ENCODE measurements at regions not wholly inside any gene's neighbourhood (a gene's known extent, or its start where the extent isn't known, plus 50 kb on each side); places are given as distances from the start of the nearest gene placed in this dataset.

DNA sequence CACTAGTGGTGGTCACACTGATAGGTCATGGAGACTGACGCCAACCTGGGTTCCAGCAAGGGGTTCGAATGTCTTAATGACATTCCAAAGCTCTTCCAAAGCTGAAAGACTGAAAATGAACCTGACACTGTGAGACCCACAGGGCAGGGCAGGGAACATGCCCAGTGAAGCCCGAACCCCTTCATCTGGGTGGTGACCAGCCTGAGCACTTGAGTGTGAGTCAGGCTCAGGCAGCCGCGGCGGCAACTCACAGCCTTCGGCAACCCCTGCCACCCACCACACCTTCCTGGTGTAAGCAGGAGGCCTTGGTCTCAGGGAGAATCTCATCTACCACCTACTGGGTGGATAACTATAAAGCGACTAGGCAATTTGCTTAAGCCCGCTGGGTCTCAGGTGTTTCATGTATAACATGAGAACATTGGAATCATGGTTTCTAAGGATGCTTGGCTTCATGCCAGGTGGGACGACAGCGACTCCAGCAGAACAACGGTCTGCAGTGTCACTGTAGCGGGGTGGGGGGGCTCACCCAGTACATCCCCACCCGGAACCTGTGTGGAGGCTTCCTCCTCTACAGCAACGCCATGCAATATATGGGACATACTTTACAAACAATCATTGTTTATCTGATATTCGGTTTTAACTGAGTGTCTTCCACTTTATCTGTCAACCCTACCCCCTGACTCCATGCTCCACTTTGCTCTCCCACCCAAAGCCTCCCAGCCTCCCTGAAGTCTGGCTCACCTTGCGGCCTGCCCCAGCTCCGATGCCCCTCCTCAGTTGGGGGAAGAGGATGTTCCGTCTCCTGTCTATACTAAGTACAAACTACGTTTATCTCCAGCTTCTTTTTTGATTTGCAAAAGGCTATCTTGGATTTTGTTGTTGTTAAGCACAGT is 125.0 kb upstream of the MEF2A start:
- Histone ChIP-seq H3K36me3 (ENCODE audit: control insufficient read depth, insufficient read depth, low read length) (no peaks in the 10 kb centered on the region), H3K27me3 (ENCODE audit: control insufficient read depth, insufficient read depth, low read length) (no peaks in the 10 kb centered on the region), H3K4me3 (ENCODE audit: low read depth, low read length) (no peak overlapping the region)
- TF ChIP-seq CTCF (IDR thresholded peaks at IDR 0.05; ENCODE audit: insufficient read depth, low read depth, low read length) = no peak
- POLR2A ChIA-PET = interaction anchor here (0.7 kb wide), 1 partner anchor 1460 kb away, joined by 3 read pairs; no protein-coding TSS in a partner anchor
- CTCF ChIA-PET = interaction anchor here (0.6 to 3.0 kb wide), 5 partner anchors 12 to 910 kb away, joined by 3 to 13 read pairs (median 5); no protein-coding TSS in a partner anchor
- DNase-seq (ENCODE audit: low read depth) = no peak

DNA sequence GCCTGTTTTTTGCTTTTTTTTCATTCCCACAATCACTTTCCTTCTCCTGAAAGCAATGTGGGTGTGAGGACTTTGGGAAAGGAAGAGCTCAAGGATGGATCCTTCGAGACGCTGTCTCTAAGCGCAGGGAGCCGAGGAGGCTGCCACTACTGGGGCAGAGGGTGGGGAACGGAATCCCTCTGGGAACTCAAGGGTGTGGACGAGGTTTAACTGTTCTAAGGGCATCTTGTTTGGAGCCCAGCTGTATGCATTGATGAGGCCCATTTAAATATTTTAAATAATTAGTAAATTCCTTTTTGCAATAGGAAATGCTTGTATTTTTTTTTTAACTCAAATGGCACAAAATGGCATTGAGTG is 124.4 kb upstream of the MEF2A start:
- ChIA-PET POLR2A (interaction anchor here (0.7 kb wide), 1 partner anchor 1460 kb away, joined by 3 read pairs; no protein-coding TSS in a partner anchor), CTCF (interaction anchor here (0.6 to 3.0 kb wide), 5 partner anchors 13 to 909 kb away, joined by 3 to 13 read pairs (median 5); no protein-coding TSS in a partner anchor)
- H3K27me3 ChIP-seq (ENCODE audit: control insufficient read depth, insufficient read depth, low read length) = no peaks in the 10 kb centered on the region
- H3K4me3 ChIP-seq (ENCODE audit: low read depth, low read length) = no peak overlapping the region
- no peak for TF ChIP-seq CTCF (IDR thresholded peaks at IDR 0.05; ENCODE audit: insufficient read depth, low read depth, low read length)
- DNase-seq (ENCODE audit: low read depth) = no peak
- no peaks in the 10 kb centered on the region for H3K36me3 ChIP-seq (ENCODE audit: control insufficient read depth, insufficient read depth, low read length)

GRCh38 chr15:99441871-99442251 is 123.9 kb upstream of the MEF2A start:
- CTCF ChIA-PET = interaction anchor here (0.9 to 3.0 kb wide), 4 partner anchors 14 to 262 kb away, joined by 3 to 13 read pairs (median 4); no protein-coding TSS in a partner anchor
- H3K4me3 ChIP-seq (ENCODE audit: low read depth, low read length) = no peak overlapping the region

GRCh38 chr15:99442252-99442897 is 123.4 kb upstream of the MEF2A start:
- H3K36me3 ChIP-seq (ENCODE audit: control insufficient read depth, insufficient read depth, low read length) = no peaks in the 10 kb centered on the region
- ChIA-PET CTCF (interaction anchor here (0.9 to 3.0 kb wide), 4 partner anchors 14 to 262 kb away, joined by 3 to 13 read pairs (median 4); no protein-coding TSS in a partner anchor), POLR2A (no interaction called here)
- H3K27me3 ChIP-seq (ENCODE audit: control insufficient read depth, insufficient read depth, low read length) = no peaks in the 10 kb centered on the region
- peak; percentile 82 for DNase-seq (ENCODE audit: low read depth)
- TF ChIP-seq CTCF (IDR thresholded peaks at IDR 0.05; ENCODE audit: insufficient read depth, low read depth, low read length) = no peak
- no peak overlapping the region for H3K4me3 ChIP-seq (ENCODE audit: low read depth, low read length)

More at GRCh38 chr15:99441871-99442251, 123.9 kb upstream of the MEF2A start:
- H3K27me3 ChIP-seq (ENCODE audit: control insufficient read depth, insufficient read depth, low read length) = no peaks in the 10 kb centered on the region
- TF ChIP-seq CTCF (IDR thresholded peaks at IDR 0.05; ENCODE audit: insufficient read depth, low read depth, low read length) = no peak
- no peak for DNase-seq (ENCODE audit: low read depth)
- H3K36me3 ChIP-seq (ENCODE audit: control insufficient read depth, insufficient read depth, low read length) = no peaks in the 10 kb centered on the region
- POLR2A ChIA-PET = no interaction called here

Measured in BJ (cell line).